GM21786 (cell line): ENCODE measurements at regions not wholly inside any gene's neighbourhood (a gene's known extent, or its start where the extent isn't known, plus 50 kb on each side); places are given as distances from the start of the nearest gene placed in this dataset.

Source experiments
- ATAC-seq: cut with Tn5 transposase; IDR thresholded peaks from one replicate; pipeline ENCODE4 v1.9.1; 2021; ENCODE audit not compliant: unreplicated experiment

DNA sequence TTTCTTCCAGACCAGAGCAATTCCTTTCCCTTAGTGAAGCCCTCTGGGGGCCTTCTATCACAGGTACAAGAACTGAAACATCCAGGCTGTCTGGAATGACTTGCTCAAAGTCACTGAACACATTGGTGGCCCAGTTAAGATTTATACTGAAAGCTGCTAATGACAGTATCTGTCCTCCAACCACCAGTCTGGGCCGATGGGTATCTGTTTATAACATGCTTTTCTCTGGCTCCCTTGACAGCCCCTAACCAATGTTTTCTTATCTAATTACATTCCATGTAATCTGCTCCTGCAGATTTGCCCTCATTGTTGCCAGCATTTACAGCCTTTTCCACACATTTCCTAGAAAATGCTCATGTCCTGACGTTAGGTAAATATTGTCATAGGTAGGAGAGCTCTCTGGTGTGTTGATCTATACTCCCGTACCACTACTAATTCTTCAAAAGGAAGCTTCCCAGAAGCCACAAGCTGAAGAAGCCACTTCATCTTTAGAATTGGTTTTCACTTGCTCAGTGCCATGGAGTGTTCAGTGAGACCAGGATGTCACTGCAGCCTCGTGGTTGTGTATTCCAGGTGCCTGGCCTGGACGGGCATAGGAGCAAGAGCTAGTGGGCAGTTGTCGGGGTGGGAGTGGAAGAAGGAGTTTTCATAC is 163.9 kb downstream of the TSEN15 start:
- no peak for ATAC-seq

DNA sequence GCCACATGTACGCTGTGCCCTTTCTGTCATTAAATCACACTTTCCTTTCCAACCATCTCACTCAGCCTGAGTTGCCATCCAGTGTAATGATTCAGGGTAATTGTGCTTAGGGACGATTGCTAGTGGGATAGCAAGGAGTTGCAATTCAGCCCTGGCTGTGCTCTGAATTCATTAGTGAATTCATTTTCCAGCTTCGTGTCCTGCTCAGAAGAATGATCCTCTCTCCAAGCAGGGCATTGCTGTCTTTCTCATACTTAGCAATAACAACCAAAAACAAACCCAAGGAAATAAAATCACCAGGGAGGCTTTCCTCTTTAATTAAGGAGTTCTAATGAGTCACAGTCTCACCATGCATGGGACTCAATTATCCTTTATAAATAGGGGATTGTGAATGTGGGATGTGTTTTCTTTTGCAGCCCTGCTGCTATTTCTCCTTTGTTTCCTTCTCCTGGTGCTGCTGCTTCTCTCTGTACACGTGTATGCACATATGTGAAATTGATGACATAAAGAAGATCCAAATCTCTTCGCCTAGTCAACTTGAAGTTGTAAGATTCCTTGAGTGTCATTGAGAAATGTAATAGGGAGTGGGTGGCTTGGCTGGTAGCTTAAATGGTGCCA is 167.0 kb downstream of the TSEN15 start:
- no peak for ATAC-seq

DNA sequence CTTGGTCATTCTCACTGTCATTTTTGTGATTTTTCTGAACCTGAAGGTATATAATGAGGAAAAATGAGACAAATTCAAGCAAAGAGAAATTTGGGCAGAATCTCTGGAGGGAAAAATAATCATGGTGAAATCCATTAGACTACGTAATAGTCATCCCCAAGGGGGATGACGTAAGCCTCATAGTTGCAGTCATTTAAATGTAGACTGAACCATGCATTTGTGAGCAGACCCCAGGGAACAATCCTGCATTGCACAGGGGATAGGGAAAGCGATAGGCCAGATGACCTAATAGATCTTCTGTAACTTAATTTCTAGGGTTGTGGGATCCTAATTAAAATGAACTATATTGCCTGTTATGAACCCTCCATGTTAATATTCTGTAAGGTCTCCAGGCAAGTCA is 167.4 kb upstream of the C1orf21 start:
- no peak for ATAC-seq

DNA sequence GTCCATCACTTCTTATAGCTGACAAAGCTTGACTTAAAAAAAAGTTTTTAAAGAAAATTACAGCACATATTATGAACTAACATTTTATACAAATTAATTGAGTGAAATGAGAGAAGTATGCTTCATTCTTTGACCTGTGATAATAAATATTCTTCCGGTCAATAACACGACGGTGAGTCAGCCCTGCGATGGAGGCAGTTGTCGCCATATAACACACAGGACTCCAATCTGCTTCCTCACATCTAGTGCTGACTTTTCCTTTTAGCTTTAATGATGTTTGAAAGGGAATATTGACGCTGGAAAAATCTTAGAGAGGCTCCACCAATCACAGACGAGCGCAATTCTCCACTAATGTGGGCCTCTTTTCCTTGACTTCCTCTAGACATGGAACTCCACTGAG is 166.9 kb upstream of the C1orf21 start:
- no peak for ATAC-seq

DNA sequence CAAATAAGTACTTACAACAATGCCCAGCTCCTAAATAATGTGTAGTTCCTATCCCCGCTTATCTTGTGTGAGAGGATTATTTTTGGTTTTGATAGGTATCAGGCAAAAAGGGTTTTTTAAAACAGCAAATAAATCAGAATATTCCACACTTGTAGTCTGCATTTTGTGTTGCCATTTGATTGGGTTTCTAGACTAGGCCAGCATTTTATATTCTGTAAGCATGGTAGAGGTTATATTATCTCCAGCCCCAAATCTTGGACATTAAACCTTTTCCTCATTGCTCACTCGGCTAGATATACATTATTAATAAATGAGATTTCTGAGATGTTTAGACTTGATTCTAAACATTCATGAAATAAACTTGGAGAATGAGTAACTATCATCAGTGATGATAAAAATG is 165.7 kb upstream of the C1orf21 start:
- no peak for ATAC-seq

DNA sequence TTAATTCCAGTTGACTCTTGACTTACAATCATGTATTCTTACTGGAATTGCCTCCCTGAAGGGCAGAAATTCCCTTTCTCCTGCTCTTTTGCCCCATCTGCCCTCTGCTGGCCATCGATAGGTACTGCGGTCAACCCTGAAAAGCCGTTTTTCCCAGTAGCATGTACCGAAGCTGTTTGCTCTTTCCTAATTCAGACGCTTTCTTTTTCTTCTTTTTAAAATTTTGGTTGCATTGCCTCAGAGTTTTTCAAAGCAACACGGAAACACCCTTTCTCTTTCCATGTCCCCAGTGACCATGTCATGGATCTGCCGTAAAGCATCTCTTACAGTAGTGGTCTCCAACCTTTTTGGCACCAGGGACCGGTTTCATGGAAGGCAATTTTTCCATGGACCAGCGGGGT is 164.2 kb upstream of the C1orf21 start:
- no peak for ATAC-seq

DNA sequence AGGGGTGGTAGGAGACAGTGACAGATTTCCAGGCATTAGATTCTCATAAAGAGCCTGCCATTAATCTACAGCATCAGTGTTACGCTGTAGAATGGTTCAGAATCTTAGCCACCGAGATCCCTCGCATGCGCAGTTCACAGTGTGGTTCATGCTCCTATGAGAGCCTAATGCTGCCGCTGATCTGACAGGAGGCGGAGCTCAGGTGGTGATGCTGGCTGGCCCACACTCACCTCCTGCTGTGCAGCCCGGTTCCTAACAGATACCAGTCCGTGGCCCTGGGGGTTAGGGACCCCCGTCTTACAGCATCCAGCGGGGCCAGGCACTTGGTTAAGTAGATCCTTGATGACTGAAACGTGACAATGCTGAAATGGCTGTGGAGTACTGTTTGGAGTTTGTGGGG is 163.6 kb upstream of the C1orf21 start:
- ATAC-seq = no peak

DNA sequence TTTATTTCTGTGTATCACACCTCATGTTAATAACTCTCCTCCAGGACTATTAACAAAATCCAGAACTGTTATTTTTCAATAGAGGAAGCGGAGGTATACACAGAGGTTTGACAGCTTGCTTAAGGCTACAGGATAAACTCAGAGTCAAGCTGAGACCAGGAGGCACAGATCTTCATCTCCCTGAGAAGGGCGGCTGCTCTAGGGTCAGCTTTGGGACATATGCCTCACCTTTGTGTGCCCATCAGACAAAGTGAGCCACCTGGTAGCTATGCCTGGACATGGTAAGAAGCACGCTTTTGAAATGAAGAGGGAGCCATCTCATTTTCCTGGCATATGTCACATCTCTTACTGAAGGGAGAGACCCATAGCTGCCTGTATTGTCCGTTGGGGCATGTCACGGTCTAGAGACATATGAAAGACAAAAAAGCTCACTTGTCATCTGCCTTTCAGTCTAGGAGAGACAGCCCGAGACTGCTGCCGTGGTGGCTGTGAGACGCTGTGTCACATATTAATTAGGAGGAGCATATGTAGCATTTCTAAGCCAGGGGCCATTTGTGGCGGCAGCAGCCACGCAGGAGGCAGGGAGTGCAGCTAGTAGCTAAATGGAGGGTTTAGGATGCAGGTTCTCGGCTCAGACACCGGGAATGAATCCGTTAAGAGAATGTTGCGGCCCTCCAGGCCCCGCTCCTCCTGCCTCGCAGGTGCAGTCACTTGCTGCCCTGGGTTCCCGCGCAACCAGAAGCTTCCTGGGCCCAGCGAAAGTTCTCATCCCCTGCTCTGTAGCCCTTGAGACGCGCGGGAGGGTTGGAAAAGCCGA is 161.3 kb upstream of the C1orf21 start:
- no peak for ATAC-seq

DNA sequence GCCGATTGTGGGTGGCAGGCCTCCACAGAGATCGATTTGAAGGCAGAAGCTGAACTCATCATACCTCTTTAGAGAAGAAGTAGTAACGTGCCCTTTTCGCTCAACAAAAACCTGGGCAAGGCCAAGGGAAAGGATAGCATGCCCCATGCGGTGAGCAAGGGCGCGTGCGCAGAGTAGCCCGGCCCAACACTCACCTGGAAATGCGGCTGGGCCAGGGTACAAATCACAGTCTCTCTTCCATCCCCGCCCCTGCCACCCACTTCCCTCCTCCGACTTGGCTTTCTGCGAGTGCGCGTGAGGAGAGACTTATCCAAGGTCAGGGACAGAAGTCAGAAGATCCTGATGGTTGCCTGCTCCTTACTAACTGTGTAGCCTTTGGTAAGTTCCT is 160.7 kb upstream of the C1orf21 start:
- ATAC-seq = no peak

DNA sequence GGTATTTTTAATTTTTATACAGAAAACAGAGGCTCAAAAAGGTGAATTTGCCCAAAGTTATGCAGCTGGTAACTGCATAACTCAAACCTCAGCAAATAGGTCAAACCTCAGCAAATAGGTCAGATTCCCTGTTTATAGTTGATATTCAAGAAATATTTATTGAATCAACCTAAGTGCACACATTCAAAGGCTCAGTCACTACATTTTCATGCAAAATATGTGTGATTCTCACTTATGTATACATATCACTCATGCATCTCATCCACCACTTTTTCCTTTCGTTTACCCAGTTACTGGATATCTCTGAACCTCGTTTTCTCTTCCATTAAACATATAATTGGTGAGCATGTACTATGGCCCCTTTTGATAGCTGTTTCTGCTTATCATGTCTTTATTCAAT is 158.3 kb upstream of the C1orf21 start:
- no peak for ATAC-seq

DNA sequence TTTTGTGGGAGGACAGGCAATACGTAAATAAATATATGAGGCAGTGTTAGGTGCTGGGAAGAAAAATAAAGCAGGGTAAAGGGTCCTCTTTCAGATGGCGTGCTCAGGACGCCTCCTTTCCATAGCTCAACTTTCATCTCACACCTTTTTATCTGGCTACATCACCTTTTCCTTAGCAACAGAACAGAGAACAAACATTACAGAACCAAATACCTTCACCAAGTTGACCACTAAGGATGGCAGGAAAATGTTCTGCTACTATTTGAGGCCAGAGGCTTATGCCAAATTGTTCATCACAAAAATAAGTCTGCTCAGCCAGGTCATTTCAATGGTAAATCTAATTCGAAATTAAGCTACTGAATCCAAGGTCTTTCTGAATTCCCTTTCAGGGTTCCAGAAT is 149.2 kb upstream of the C1orf21 start:
- ATAC-seq = no peak

DNA sequence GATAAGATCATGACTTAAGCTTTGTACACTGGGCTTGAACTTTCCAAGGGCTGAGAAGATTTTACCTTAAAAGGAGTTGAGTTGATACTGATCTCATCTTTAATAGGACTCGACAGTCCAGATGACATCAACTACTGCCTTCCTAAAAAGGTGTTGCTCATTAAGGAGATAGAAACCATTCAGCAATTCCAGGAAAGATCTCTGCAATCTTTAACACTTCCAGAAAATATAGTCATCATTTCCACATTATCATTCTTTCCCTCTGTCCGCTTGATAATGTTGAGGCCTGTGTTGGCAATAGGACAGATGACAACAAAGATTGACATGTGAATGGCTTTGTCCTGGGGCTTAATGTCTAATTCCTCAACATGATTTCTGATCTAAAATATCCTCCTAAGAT is 145.4 kb upstream of the C1orf21 start:
- no peak for ATAC-seq

DNA sequence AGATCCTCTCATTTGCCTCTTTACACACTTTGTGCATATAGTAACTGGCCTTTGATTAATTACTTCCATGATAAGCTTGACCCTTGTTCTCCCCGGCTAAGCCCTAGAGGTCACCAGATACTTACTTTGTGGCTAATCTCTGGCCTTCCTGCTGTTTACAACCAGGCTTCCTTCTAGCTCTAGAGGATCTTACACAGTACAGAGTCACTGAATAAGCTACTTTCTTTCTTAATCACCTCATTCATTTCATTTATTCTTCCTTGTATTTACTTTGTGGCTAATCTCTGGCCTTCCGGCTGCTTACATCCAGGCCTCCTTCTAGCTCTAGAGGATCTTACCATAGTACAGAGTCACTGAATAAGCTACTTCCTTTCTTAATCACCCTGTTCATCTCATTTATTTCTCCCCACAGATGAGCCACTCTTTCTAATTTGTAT is 144.3 kb upstream of the C1orf21 start:
- ATAC-seq = no peak

DNA sequence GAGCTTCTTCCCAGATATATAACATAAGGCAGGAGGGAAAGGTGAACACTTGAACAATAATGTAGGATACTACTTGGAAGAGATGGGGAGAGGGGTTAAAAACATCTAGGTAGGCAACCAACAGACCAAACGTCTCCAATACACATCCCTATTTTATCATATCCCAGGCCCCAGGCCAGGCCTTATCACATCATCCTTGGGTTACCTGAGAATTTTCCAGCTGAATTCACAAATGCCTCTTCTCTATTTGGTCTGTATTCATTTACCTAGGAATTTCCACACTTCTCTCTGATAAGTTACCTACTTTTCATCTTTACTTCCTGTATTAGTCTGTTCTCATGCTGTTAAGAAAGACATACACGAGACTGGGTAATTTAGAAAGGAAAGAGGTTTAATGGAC is 141.9 kb upstream of the C1orf21 start:
- ATAC-seq = no peak

DNA sequence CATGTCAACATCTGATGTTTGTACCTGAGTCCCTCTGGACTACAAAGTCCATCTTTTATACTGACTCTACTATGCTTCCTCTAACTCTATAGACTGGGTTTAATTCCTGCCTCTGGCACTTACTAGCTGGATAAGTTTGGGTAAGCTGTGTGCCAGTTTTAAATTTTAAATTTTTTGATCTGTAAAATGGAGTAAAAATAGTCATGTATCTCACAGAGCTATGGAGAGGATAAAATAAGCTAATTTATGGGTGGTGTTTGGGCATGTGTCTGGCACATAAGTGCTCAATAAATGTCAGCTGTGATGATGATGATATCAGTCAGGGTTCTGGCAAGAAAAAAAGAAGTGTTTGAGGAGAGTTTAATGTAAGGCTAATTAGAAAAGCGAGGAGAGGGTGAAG is 139.2 kb upstream of the C1orf21 start:
- ATAC-seq = no peak

DNA sequence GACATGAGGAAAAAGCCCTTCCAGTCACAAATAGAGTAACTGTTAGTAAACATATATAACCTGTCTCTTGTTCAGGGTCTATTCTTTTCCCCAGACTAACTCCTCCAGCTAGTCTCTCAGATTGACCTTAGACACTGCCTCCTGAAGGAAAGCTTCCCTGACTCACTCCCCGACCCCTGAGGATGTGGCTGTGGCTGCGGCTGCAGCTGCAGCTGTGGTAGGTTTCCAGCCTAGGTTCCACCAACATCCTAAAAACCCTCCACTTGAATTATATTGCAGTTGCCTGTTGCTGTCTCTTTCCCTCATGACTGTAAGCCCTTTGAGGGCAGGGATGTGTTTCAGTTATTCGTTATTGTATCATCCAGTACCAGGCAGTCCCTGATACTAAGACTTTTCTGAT is 132.9 kb upstream of the C1orf21 start:
- ATAC-seq = no peak

DNA sequence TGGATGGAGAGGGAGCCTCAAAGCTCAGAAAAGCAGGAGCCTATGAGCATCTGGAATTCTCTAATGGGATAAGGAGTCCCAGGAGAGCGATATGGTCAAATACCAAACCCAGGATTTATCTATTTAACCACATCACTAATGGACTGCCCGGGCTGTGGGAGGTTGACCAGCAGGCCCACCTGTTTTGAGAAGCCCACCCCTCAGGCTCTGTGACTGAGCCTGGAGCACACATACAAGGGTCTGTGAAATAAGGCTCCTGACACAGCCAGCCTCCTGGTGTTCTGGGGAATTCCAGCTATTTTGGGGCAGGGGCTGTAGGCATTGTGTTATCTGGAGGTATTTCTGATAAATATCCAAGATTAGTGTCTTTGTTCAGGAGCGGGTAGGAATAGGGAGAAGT is 132.0 kb upstream of the C1orf21 start:
- ATAC-seq = no peak

DNA sequence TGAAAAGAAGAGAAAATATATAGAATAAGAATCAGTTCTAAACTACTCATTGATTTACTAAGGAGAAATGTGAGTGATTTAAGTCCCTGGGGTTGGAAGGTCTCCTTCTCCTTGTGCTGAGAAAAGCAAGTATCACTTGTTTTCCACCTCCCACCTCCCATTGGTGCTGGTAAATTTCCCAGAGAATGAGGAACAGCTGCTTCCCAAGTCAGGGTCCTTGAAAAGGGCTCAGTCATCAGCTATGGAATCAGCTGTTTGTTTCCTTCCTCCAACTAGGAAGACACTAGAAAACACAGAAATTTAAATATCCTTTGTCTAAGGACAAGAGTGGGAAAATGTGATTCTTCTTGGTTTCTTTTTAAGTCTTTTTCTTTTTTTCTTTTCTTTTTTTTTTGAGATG is 131.3 kb upstream of the C1orf21 start:
- ATAC-seq = no peak

DNA sequence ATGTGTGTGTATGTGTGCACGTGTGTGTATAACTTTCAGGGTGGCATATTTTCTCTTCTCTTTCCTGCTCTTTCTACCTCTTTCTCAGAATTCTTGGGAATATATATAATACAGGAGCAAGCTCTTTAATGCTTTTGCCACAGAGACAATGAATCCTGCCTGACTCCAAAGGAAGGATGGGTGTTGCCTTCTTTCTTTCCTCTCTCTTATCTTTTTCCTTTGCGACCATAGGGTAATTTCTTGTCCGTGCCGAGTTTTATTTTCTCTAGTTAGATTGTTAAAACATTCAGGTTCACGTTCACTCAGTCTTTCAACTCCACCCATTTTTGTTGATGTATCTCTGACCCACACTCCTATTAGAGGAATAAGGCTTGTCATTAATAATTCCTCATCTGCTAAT is 129.0 kb upstream of the C1orf21 start:
- no peak for ATAC-seq

DNA sequence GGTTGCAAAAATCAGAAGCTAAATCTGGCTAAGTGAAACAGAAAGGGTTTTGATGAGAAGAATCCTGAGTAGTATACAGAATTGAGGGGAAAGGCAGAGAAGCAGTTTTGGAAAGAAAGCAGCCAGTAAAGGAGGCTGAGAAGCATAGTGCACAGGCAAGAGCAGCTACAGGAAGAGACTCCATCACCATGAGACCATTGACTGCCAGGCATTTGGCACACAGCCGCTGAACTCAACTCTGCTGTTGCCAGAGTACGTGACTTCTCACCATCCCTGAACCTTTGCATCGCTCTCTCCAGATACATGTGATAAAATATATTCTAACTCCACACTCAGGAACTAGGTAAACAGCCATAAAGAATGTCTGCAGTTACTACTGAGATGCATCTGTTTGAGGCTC is 128.3 kb upstream of the C1orf21 start:
- no peak for ATAC-seq

DNA sequence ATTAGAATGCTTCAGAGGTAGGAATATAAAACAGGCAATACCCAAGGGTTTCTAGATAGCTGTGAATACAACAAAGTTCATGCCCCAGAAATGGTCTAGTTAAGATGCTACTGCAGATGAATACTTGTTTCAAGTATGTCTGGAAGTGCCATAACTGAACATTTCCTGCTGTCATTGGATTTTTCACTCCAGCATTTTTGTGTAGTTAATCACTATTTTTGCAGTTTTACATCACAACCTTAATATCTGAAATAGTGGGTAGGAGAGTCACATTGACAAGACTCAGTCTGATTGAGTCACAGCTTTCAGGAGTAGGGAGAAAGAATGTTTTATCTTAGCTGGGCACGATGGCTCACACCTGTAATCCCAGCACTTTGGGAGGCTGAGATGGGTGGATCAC is 126.4 kb upstream of the C1orf21 start:
- no peak for ATAC-seq

DNA sequence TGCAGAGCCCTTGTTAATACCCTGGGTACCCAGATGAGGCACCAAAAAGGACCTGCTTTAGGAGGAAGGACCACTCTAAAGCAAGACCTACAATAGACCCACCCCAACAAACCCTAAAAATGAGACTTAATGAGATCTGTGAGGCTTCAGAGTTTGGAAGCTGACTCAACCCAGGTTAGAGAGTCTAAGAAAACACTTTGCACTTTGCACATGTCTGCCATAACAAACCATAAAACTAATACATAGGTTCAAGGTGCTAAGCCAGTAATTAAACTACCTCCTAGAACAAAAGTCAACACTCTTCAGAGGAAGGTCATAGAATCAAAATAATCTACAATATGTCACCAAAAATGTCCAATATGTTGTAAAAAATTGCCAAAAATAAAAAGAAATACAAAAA is 124.7 kb upstream of the C1orf21 start:
- no peak for ATAC-seq
